HEK293 (cell line): ENCODE measurements at regions not wholly inside any gene's neighbourhood (a gene's known extent, or its start where the extent isn't known, plus 50 kb on each side); places are given as distances from the start of the nearest gene placed in this dataset.

Source experiments
- CTCF ChIA-PET: fragments of 350-600 bp; formaldehyde crosslinking; extraction: SDS; loops from one replicate; lab custom pipeline; 2021; ENCODE audit warnings: antibody characterized with exemption; lab: Yijun Ruan, JAX
- POLR2A ChIA-PET: fragments of 300-600 bp; formaldehyde crosslinking; extraction: SDS; loops from one replicate; lab custom pipeline; 2020; ENCODE audit warnings: antibody characterized with exemption, inconsistent platforms; lab: Yijun Ruan, JAX
- H3K27ac ChIP-seq: fragments of 200-500 bp; sonication (Bioruptor generic); 2 replicates; pipeline ENCODE4 v1.5.1; 2014; ENCODE audit warnings: low read depth, low read length, control low read depth, inconsistent platforms; ENCODE audit errors: extremely low read depth
- H3K36me3 ChIP-seq, 2 experiments: fragments of 200-500 bp in 1 of 2; sonication (Bioruptor generic) in 1 of 2; 1 replicate in 1 of 2; 2 replicates in 1 of 2; pipeline ENCODE4 v1.5.1; 2014 to 2017; ENCODE audit warnings: inconsistent platforms in 2 of 2, low read length in 2 of 2; ENCODE audit not compliant: control insufficient read depth in 2 of 2, insufficient read depth in 1 of 2
- H3K4me1 ChIP-seq: fragments of 200-500 bp; sonication (Bioruptor generic); 2 replicates; pipeline ENCODE4 v1.5.1; 2014; ENCODE audit warnings: mild to moderate bottlenecking, low read length, inconsistent platforms; ENCODE audit not compliant: control insufficient read depth, insufficient read depth
- H3K4me3 ChIP-seq: 2 replicates; pipeline ENCODE4 v1.5.1; 2011; ENCODE audit warnings: low read depth, mild to moderate bottlenecking, control low read depth, low read length, moderate library complexity
- H3K9me3 ChIP-seq: fragments of 200-500 bp; sonication (Bioruptor generic); 2 replicates; pipeline ENCODE4 v1.5.1; 2014; ENCODE audit warnings: low read depth, low read length, inconsistent platforms; ENCODE audit not compliant: control insufficient read depth, insufficient read depth
- PRDM1 ChIP-seq: fragments of 450-650 bp; formaldehyde crosslinking; IDR thresholded peaks from 2 replicates; pipeline ENCODE4; 2016; ENCODE audit warnings: missing biosample characterization, missing genetic modification characterization
- TRIM28 ChIP-seq: IDR thresholded peaks from 2 replicates; pipeline ENCODE4 v1.6.1; 2011; ENCODE audit warnings: low read length, control low read depth, borderline replicate concordance
- ZBTB21 ChIP-seq: fragments of 450-650 bp; formaldehyde crosslinking; IDR thresholded peaks from 2 replicates; pipeline ENCODE4 v1.5.1; 2017; ENCODE audit warnings: missing biosample characterization, missing genetic modification characterization
- ZFHX2 ChIP-seq: fragments of 450-650 bp; formaldehyde crosslinking; conservative IDR thresholded peaks from 2 replicates; pipeline ENCODE4 v1.5.1; 2016; ENCODE audit warnings: missing biosample characterization, missing genetic modification characterization
- ZNF132 ChIP-seq: fragments of 450-650 bp; formaldehyde crosslinking; IDR thresholded peaks from 2 replicates; pipeline ENCODE4 v1.5.1; 2017; ENCODE audit warnings: missing biosample characterization, missing genetic modification characterization, borderline replicate concordance
- ZNF16 ChIP-seq: fragments of 450-650 bp; formaldehyde crosslinking; IDR thresholded peaks from 2 replicates; pipeline ENCODE4 v1.5.1; 2016; ENCODE audit warnings: low read depth, missing biosample characterization, missing genetic modification characterization
- ZNF302 ChIP-seq: fragments of 450-650 bp; formaldehyde crosslinking; IDR thresholded peaks from 2 replicates; pipeline ENCODE4 v1.5.1; 2016; ENCODE audit warnings: missing biosample characterization, missing genetic modification characterization, low read depth
- ZNF341 ChIP-seq: fragments of 450-650 bp; formaldehyde crosslinking; IDR thresholded peaks from 2 replicates; pipeline ENCODE4; 2016; ENCODE audit warnings: low read depth, missing biosample characterization, missing genetic modification characterization
- ZNF416 ChIP-seq: fragments of 450-650 bp; formaldehyde crosslinking; IDR thresholded peaks from 2 replicates; pipeline ENCODE4 v1.5.1; 2016; ENCODE audit warnings: missing biosample characterization, missing genetic modification characterization
- ZNF530 ChIP-seq: fragments of 450-650 bp; formaldehyde crosslinking; IDR thresholded peaks from 2 replicates; pipeline ENCODE4 v1.5.1; 2016; ENCODE audit warnings: low read depth, missing biosample characterization, missing genetic modification characterization
- ZNF585B ChIP-seq: fragments of 450-650 bp; formaldehyde crosslinking; IDR thresholded peaks from 2 replicates; pipeline ENCODE4 v1.5.1; 2016; ENCODE audit warnings: missing biosample characterization, missing genetic modification characterization
- ZNF600 ChIP-seq: fragments of 450-650 bp; formaldehyde crosslinking; IDR thresholded peaks from 2 replicates; pipeline ENCODE4 v1.5.1; 2016; ENCODE audit warnings: missing biosample characterization, missing genetic modification characterization
- ZNF624 ChIP-seq: fragments of 450-650 bp; formaldehyde crosslinking; IDR thresholded peaks from 2 replicates; pipeline ENCODE4 v1.5.1; 2017; ENCODE audit warnings: missing biosample characterization, missing genetic modification characterization
- ZNF660 ChIP-seq: fragments of 450-650 bp; IDR thresholded peaks from 2 replicates; pipeline ENCODE4 v1.5.1; 2018; ENCODE audit warnings: missing biosample characterization, mild to moderate bottlenecking, missing genetic modification characterization
- ZNF677 ChIP-seq: fragments of 450-650 bp; IDR thresholded peaks from 2 replicates; pipeline ENCODE4 v1.5.0; 2018; ENCODE audit warnings: missing biosample characterization, mild to moderate bottlenecking, missing genetic modification characterization, moderate library complexity
- ZNF843 ChIP-seq: fragments of 450-650 bp; formaldehyde crosslinking; IDR thresholded peaks from 2 replicates; pipeline ENCODE4 v1.5.1; 2016; ENCODE audit warnings: missing biosample characterization, missing genetic modification characterization
- ZSCAN23 ChIP-seq: fragments of 450-650 bp; formaldehyde crosslinking; IDR thresholded peaks from 2 replicates; pipeline ENCODE4 v1.5.1; 2016; ENCODE audit warnings: missing biosample characterization, missing genetic modification characterization
- ZSCAN30 ChIP-seq: fragments of 450-650 bp; IDR thresholded peaks from 2 replicates; pipeline ENCODE4 v1.5.1; 2018; ENCODE audit warnings: missing biosample characterization, mild to moderate bottlenecking, missing genetic modification characterization, moderate library complexity
- TF ChIP-seq, protein P1 (sequence below): fragments of 450-650 bp; formaldehyde crosslinking; IDR thresholded peaks from 2 replicates; pipeline ENCODE4 v1.5.1; 2016; ENCODE audit warnings: missing biosample characterization, missing genetic modification characterization
- TF ChIP-seq, protein P2 (sequence below): fragments of 450-650 bp; formaldehyde crosslinking; IDR thresholded peaks from 2 replicates; pipeline ENCODE4 v1.5.1; 2016; ENCODE audit warnings: missing biosample characterization, missing genetic modification characterization

DNA sequence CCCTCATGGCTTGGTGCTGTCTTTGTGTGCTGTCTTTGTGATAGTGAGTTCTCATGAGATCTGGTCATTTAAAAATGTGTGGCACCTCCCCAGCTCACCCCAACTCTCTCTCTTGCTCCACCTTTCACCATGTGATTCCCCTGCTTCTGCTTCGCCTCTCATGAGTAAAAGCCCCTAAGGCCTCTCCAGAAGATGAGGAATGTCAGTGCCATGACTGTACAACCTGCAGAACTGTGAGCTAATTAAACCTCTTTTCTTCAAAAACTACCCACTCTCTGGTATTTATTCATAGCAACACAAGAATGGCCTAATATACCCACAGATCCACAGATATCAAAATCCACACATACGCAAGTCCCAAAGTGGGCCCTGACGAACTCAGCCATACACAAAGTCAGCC lies 88.9 kb upstream of the PPP2R5A start:
- no peak overlapping the region for H3K4me3 ChIP-seq
- POLR2A ChIA-PET = no interaction called here
- TF ChIP-seq ZNF660 (tag by site-specific recombination) (no peak), ZNF624 (tag by site-specific recombination) (no peak), ZNF600 (tag by site-specific recombination) (no peak)
- TF ChIP-seq, protein P1, sequence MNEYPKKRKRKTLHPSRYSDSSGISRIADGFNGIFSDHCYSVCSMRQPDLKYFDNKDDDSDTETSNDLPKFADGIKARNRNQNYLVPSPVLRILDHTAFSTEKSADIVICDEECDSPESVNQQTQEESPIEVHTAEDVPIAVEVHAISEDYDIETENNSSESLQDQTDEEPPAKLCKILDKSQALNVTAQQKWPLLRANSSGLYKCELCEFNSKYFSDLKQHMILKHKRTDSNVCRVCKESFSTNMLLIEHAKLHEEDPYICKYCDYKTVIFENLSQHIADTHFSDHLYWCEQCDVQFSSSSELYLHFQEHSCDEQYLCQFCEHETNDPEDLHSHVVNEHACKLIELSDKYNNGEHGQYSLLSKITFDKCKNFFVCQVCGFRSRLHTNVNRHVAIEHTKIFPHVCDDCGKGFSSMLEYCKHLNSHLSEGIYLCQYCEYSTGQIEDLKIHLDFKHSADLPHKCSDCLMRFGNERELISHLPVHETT (tag by site-specific recombination) = no peak
- TF ChIP-seq, all 188 proteins: peak for 0
- CTCF ChIA-PET = no interaction called here
- Histone ChIP-seq H3K9me3 (no peaks in the 10 kb centered on the region), H3K27ac (no peak overlapping the region), H3K4me1 (no peaks in the 10 kb centered on the region), H3K36me3 (no peaks in the 10 kb centered on the region)

DNA sequence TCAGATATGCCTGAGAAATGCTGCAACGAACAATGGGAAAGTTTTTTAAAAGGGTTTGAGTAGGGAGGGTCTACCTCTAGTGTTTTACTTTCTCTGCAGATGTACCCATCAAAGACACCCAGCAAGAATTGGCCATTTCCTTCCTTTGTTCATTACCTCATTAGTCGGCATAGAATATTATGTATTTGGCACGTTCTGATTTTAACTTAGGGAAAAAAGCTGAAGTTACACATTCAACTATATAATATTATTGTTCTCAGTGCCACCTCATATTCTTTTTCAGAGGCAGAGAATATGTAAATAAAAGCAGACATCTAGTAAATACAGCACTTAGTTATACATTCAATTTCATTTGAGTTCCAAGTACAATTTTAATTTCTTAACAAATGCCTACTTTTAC lies 83.7 kb upstream of the PPP2R5A start:
- Histone ChIP-seq H3K27ac (no peak overlapping the region), H3K36me3 (no peaks in the 10 kb centered on the region), H3K4me1 (no peaks in the 10 kb centered on the region), H3K4me3 (no peak overlapping the region), H3K9me3 (no peaks in the 10 kb centered on the region)
- POLR2A ChIA-PET = no interaction called here
- TF ChIP-seq ZNF341 (no peak), ZNF416 (no peak), ZFHX2 (tag by site-specific recombination) (no peak), ZNF677 (tag by site-specific recombination) (no peak), ZNF16 (tag by site-specific recombination) (no peak), PRDM1 (no peak), ZSCAN30 (tag by site-specific recombination) (no peak), ZBTB21 (no peak), ZNF530 (tag by site-specific recombination) (no peak), ZNF624 (tag by site-specific recombination) (no peak), TRIM28 (no peak), ZNF132 (no peak), ZNF302 (no peak)
- TF ChIP-seq, protein P2, sequence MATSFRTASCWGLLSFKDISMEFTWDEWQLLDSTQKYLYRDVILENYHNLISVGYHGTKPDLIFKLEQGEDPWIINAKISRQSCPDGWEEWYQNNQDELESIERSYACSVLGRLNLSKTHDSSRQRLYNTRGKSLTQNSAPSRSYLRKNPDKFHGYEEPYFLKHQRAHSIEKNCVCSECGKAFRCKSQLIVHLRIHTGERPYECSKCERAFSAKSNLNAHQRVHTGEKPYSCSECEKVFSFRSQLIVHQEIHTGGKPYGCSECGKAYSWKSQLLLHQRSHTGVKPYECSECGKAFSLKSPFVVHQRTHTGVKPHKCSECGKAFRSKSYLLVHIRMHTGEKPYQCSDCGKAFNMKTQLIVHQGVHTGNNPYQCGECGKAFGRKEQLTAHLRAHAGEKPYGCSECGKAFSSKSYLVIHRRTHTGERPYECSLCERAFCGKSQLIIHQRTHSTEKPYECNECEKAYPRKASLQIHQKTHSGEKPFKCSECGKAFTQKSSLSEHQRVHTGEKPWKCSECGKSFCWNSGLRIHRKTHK (tag by site-specific recombination) = no peak
- CTCF ChIA-PET = interaction anchor here (2.4 kb wide), 1 partner anchor 255 kb away, joined by 4 read pairs; no protein-coding TSS in a partner anchor

DNA sequence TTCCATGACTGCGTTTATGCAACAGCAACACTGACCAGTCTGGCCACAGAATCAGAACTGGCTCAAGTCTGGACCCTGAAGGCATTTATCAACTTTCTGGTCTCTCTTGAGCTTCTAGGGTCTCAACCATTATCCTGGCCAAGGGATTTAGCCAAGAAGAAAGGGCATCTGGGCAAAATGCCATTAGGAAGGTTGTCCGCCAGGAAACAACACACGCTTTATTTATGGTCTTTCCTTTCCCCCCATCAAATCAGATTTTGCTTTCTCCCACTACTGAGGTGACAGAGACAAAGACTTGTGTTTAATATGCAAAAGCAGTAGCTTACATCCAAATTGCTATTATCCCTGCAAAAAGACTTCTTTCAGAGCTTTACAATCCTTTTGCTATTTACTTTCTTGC lies 81.6 kb upstream of the PPP2R5A start:
- Histone ChIP-seq H3K27ac (no peak overlapping the region), H3K4me1 (no peaks in the 10 kb centered on the region), H3K9me3 (no peaks in the 10 kb centered on the region), H3K4me3 (no peak overlapping the region), H3K36me3 (no peaks in the 10 kb centered on the region)
- POLR2A ChIA-PET = no interaction called here
- TF ChIP-seq ZSCAN23 (tag by site-specific recombination) = no peak
- TF ChIP-seq ZNF302 = no peak
- no peak for TF ChIP-seq ZNF843 (tag by site-specific recombination)
- TF ChIP-seq, all 188 proteins: peak for 0
- CTCF ChIA-PET = no interaction called here

DNA sequence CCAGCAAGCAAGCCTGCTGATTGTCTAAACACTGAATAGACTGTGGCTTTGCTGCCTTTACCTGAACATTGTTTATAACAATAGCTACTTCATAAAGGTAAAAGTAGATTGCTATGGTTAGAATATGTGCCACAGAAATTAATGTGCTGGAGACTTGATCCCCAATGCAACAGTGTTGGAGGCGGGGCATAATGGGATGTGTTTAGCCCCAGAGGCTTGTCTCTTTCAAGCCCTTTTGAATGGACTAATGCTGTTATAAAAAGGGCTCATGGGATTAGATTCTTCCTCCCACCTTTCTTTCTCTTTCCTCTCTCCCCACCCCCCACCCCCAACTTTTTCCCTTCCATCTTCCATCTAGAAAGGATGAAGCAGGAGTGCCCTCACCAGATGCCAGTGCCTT lies 80.2 kb upstream of the PPP2R5A start:
- no peak overlapping the region for H3K4me3 ChIP-seq
- ChIA-PET POLR2A (no interaction called here), CTCF (no interaction called here)
- H3K27ac ChIP-seq = no peak overlapping the region
- no peaks in the 10 kb centered on the region for H3K9me3 ChIP-seq
- H3K36me3 ChIP-seq = no peaks in the 10 kb centered on the region
- no peak for TF ChIP-seq ZNF585B (tag by site-specific recombination)
- TF ChIP-seq, all 188 proteins: peak for 0
- no peaks in the 10 kb centered on the region for H3K4me1 ChIP-seq
